Right ventricle myocardium inferior (tissue), 1 donor: ENCODE measurements at regions not wholly inside any gene's neighbourhood (a gene's known extent, or its start where the extent isn't known, plus 50 kb on each side); places are given as distances from the start of the nearest gene placed in this dataset.

Experiments
- ATAC-seq: fragments of 200-7000 bp; cut with Tn5 transposase; one replicate; pipeline ENCODE4 v1.9.1; 2020; ENCODE audit warnings: mild to moderate bottlenecking, moderate library complexity
- DNase-seq: peaks from one replicate; pipeline ENCODE4 v3.0.0; 2021; ENCODE audit errors: missing footprints
- intact Hi-C: fragments of 100-400 bp; cut with DNase I; formaldehyde crosslinking; loops from one replicate; pipeline ENCODE4 v1.11.0; 2022
- donor health status: DM: no; HTN: yes; CAD: no; lungs with severe emphysema.

- DNase-seq = no peak
- intact Hi-C loops = no loop called here
- ATAC-seq = no peak
These were observed 210.5 kb downstream of the NXNL2 start for GRCh38 chr9:88745276-88746001.

- peak; percentile 83 for DNase-seq
- intact Hi-C loops = no loop called here
- peak; percentile 74 for ATAC-seq
These were observed 211.2 kb downstream of the NXNL2 start for GRCh38 chr9:88746029-88746742.

- no peak for ATAC-seq
- intact Hi-C loops = no loop called here
- DNase-seq = no peak
These were observed 211.9 kb downstream of the NXNL2 start for GRCh38 chr9:88746743-88747398.

GRCh38 chr9:88747768-88748167 is 212.8 kb downstream of the NXNL2 start:
- ATAC-seq (peak; percentile 73), DNase-seq (no peak)
- intact Hi-C loops = loop anchor here (2.0 kb wide), 1 partner anchor 27 kb away; no protein-coding TSS in a partner anchor

- peak; percentile 80 for DNase-seq
- ATAC-seq = peak; percentile 80
- intact Hi-C loops = loop anchor here (2.0 kb wide), 1 partner anchor 26 kb away; no protein-coding TSS in a partner anchor
These were observed 213.7 kb downstream of the NXNL2 start for GRCh38 chr9:88748566-88749261.

GRCh38 chr9:88749420-88749819 is 214.4 kb downstream of the NXNL2 start:
- DNase-seq (no peak), ATAC-seq (peak; percentile 32)
- intact Hi-C loops = loop anchor here (2.0 kb wide), 1 partner anchor 25 kb away; no protein-coding TSS in a partner anchor

- intact Hi-C loops = loop anchor here (10.0 kb wide), 1 partner anchor 146 kb away; no protein-coding TSS in a partner anchor
- ATAC-seq (no peak), DNase-seq (no peak)
These were observed 215.9 kb downstream of the NXNL2 start for GRCh38 chr9:88750832-88751360.

GRCh38 chr9:88751781-88752180 is 216.8 kb downstream of the NXNL2 start:
- DNase-seq (no peak), ATAC-seq (no peak)
- intact Hi-C loops = loop anchor here (10.0 kb wide), 1 partner anchor 147 kb away; no protein-coding TSS in a partner anchor

- intact Hi-C loops = loop anchor here (10.0 kb wide), 1 partner anchor 149 kb away; no protein-coding TSS in a partner anchor
- DNase-seq = no peak
- peak; percentile 59 for ATAC-seq
These were observed 218.9 kb downstream of the NXNL2 start for GRCh38 chr9:88753691-88754367.

- intact Hi-C loops = loop anchor here (10.0 kb wide), 1 partner anchor 150 kb away; no protein-coding TSS in a partner anchor
These were observed 219.5 kb downstream of the NXNL2 start for GRCh38 chr9:88754452-88754851.

GRCh38 chr9:88754886-88755285 is 219.9 kb downstream of the NXNL2 start:
- intact Hi-C loops = loop anchor here (10.0 kb wide), 1 partner anchor 150 kb away; no protein-coding TSS in a partner anchor
- ATAC-seq = no peak
- DNase-seq = no peak

More at GRCh38 chr9:88754452-88754851, 219.5 kb downstream of the NXNL2 start:
- ATAC-seq (no peak), DNase-seq (no peak)

GRCh38 chr9:88757406-88758010 is 222.5 kb downstream of the NXNL2 start:
- ATAC-seq = no peak
- intact Hi-C loops = loop anchor here (10.0 kb wide), 1 partner anchor 153 kb away; no protein-coding TSS in a partner anchor
- DNase-seq = no peak

GRCh38 chr9:88759364-88759763 is 224.4 kb downstream of the NXNL2 start:
- no peak for DNase-seq
- intact Hi-C loops = loop anchor here (10.0 kb wide), 1 partner anchor 155 kb away; no protein-coding TSS in a partner anchor
- no peak for ATAC-seq

GRCh38 chr9:88766778-88767503 is 224.3 kb upstream of the S1PR3 start:
- DNase-seq (no peak), ATAC-seq (no peak)
- intact Hi-C loops = no loop called here

- no peak for DNase-seq
- no peak for ATAC-seq
- intact Hi-C loops = no loop called here
These were observed 223.8 kb upstream of the S1PR3 start for GRCh38 chr9:88767504-88767790.

- intact Hi-C loops = no loop called here
- no peak for ATAC-seq
- no peak for DNase-seq
These were observed 218.7 kb upstream of the S1PR3 start for GRCh38 chr9:88772575-88772974.

GRCh38 chr9:88773126-88773525 is 218.1 kb upstream of the S1PR3 start:
- intact Hi-C loops = no loop called here

More at GRCh38 chr9:88773126-88773525, 218.1 kb upstream of the S1PR3 start:
- DNase-seq (no peak), ATAC-seq (no peak)
